Esophagus squamous epithelium (tissue), 5 donors: ENCODE measurements at regions not wholly inside any gene's neighbourhood (a gene's known extent, or its start where the extent isn't known, plus 50 kb on each side); places are given as distances from the start of the nearest gene placed in this dataset.

Experiments
- DNase-seq: peaks from one replicate; lab custom pipeline; 2025; lab: John Stamatoyannopoulos, UW
- H3K27ac ChIP-seq, 4 donors: fragments of 200-600 bp; sonication (generic); one replicate each; pipeline ENCODE4 v1.5.1; 2016 to 2019; ENCODE audit warnings: mild to moderate bottlenecking in 1 of 4
- H3K27me3 ChIP-seq, 4 donors: fragments of 200-600 bp; sonication (generic); 1 replicate in 3 of 4; 2 replicates in 1 of 4; pipeline versions ENCODE4 v1.5.1 to v1.6.0; 2017 to 2021; ENCODE audit warnings: antibody characterized with exemption in 1 of 4
- H3K36me3 ChIP-seq, 3 donors: fragments of 200-600 bp; sonication (generic); one replicate each; pipeline ENCODE4 v1.5.1; 2016 to 2019
- H3K4me1 ChIP-seq, 3 donors: fragments of 200-600 bp; sonication (generic); one replicate each; pipeline ENCODE4 v1.5.1; 2017 to 2019
- H3K4me3 ChIP-seq, 4 donors: fragments of 200-600 bp; sonication (generic); 1 replicate in 3 of 4; 2 replicates in 1 of 4; pipeline ENCODE4 v1.5.1; 2016 to 2019; ENCODE audit warnings: mild to moderate bottlenecking in 2 of 4, moderate library complexity in 1 of 4
- H3K9me3 ChIP-seq, 3 donors: fragments of 200-600 bp; sonication (generic); one replicate each; pipeline ENCODE4 v1.5.1; 2016 to 2019
- CTCF ChIP-seq, 6 experiments: fragments of 450-650 bp in 4 of 6; fragments of 200-600 bp in 2 of 6; sonication (generic) in 2 of 6; IDR thresholded peaks; one replicate each; pipeline ENCODE4 v1.5.1; 2016 to 2019; ENCODE audit warnings: antibody characterized with exemption in 6 of 6, mild to moderate bottlenecking in 4 of 6, moderate library complexity in 4 of 6
- POLR2A ChIP-seq, 4 donors: fragments of 450-650 bp; IDR thresholded peaks; one replicate each; pipeline ENCODE4 v1.6.1; 2017; ENCODE audit warnings: antibody characterized with exemption in 4 of 4, mild to moderate bottlenecking in 4 of 4, moderate library complexity in 3 of 4
- WGBS, 2 donors: methylation state at CpG; one replicate each; pipeline ENCODE4 v1.1.5; 2018; 5-methylcytosine and 5-hydroxymethylcytosine counted together
- intact Hi-C: fragments of 100-400 bp; cut with DNase I; formaldehyde crosslinking; loops from one replicate; pipeline ENCODE4 v1.15.0; 2022
- donor health status: DM: yes; HTN: yes; CAD: no.

GRCh38 chr13:27354379-27354778 is 70.0 kb upstream of the GTF3A start:
- H3K27me3 ChIP-seq = peaks cover 0 to 12% (median 0%) of the 10 kb centered on the region in 4 donors
- H3K27ac ChIP-seq = no peak overlapping the region
- TF ChIP-seq CTCF (IDR thresholded peaks at IDR 0.05) = peak in 2 of 6 experiments; percentile 11 to 23
- TF ChIP-seq POLR2A (IDR thresholded peaks at IDR 0.05) = no peak
- H3K4me3 ChIP-seq = no peak overlapping the region
- peaks cover 0 to 11% (median 5%) of the 10 kb centered on the region in 3 donors for H3K4me1 ChIP-seq
- DNase-seq = no peak
- intact Hi-C loops = loop anchor here (10.0 kb wide), 1 partner anchor 70 kb away; no protein-coding TSS in a partner anchor
- H3K9me3 ChIP-seq = no peaks in the 10 kb centered on the region
- 33 to 43% methylated on average over 3 of the region's 3 CpGs for WGBS, 2 donors
- no peaks in the 10 kb centered on the region for H3K36me3 ChIP-seq

DNA sequence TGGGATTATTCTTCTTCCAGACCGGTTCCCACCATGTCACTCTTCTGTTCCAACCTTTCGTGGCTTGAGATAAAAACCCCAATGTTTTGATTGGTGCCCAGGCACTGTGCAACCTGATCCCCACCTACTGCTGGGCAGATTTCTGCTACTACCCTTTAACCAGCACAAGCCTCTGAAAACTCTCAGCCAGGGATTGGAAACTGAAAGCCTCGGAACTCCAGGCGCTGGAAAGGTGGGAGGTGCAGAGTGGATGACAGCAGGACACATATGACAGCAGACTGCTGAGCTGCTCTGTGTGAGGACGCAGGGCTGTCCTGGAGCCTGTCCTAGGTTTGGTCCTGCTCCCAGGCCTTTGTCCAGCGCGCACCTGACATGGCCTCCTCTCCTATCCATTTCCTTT is 68.5 kb upstream of the GTF3A start:
- H3K4me3 ChIP-seq = no peak overlapping the region
- no peaks in the 10 kb centered on the region for H3K9me3 ChIP-seq
- H3K27ac ChIP-seq = no peak overlapping the region
- DNase-seq = no peak
- TF ChIP-seq POLR2A (IDR thresholded peaks at IDR 0.05) (no peak), CTCF (IDR thresholded peaks at IDR 0.05) (no peak)
- WGBS, 2 donors = 67 to 74% methylated on average over 6 of the region's 7 CpGs
- H3K27me3 ChIP-seq = peaks cover 0 to 26% (median 0%) of the 10 kb centered on the region in 4 donors
- intact Hi-C loops = loop anchor here (5.0 to 10.0 kb wide), 2 partner anchors 71 to 374 kb away; no protein-coding TSS in a partner anchor
- H3K4me1 ChIP-seq = peaks cover 0 to 11% (median 5%) of the 10 kb centered on the region in 3 donors
- H3K36me3 ChIP-seq = no peaks in the 10 kb centered on the region

DNA sequence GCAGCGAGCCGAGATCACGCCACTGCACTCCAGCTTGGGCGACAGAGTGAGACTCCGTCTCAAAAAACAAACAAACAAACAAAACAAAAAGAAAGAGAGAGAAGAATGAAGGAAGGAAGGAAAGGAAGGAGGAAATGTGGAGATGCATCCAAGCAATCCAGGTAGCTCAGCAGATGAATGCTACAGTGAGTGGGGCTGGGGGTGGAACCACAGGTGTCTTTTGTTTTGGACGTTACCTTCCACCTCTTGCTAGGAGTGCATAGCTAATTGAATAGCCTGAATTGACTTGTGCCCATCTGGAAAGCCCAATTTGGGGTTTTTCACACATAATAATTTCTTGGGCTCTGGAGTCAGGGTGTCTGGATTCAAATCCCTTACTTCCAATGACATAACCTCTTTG is 66.0 kb upstream of the GTF3A start:
- intact Hi-C loops = loop anchor here (5.0 to 10.0 kb wide), 2 partner anchors 74 to 376 kb away; no protein-coding TSS in a partner anchor
- Histone ChIP-seq H3K27ac (no peak overlapping the region), H3K4me3 (no peak overlapping the region), H3K36me3 (no peaks in the 10 kb centered on the region), H3K27me3 (peaks cover 0 to 42% (median 0%) of the 10 kb centered on the region in 4 donors), H3K9me3 (no peaks in the 10 kb centered on the region), H3K4me1 (peaks cover 0 to 15% (median 15%) of the 10 kb centered on the region in 3 donors)
- WGBS, 2 donors = 90 to 93% methylated on average over 6 of the region's 6 CpGs
- DNase-seq = no peak
- TF ChIP-seq CTCF (IDR thresholded peaks at IDR 0.05) (no peak), POLR2A (IDR thresholded peaks at IDR 0.05) (no peak)

- Histone ChIP-seq H3K4me1 (peaks cover 0 to 13% (median 11%) of the 10 kb centered on the region in 3 donors), H3K27me3 (peaks cover 0 to 43% (median 0%) of the 10 kb centered on the region in 4 donors), H3K36me3 (no peaks in the 10 kb centered on the region), H3K27ac (no peak overlapping the region), H3K4me3 (no peak overlapping the region), H3K9me3 (no peaks in the 10 kb centered on the region)
- WGBS, 2 donors = 10% methylated on average over 6 of the region's 6 CpGs
- no peak for DNase-seq
- TF ChIP-seq POLR2A (IDR thresholded peaks at IDR 0.05) = no peak
- peak; percentile 64 to 80 (median 72) for TF ChIP-seq CTCF (IDR thresholded peaks at IDR 0.05)
- intact Hi-C loops = loop anchor here (5.0 to 10.0 kb wide), 2 partner anchors 75 to 377 kb away; no protein-coding TSS in a partner anchor
Observed at GRCh38 chr13:27359199-27359821, 65.1 kb upstream of the GTF3A start.

DNA sequence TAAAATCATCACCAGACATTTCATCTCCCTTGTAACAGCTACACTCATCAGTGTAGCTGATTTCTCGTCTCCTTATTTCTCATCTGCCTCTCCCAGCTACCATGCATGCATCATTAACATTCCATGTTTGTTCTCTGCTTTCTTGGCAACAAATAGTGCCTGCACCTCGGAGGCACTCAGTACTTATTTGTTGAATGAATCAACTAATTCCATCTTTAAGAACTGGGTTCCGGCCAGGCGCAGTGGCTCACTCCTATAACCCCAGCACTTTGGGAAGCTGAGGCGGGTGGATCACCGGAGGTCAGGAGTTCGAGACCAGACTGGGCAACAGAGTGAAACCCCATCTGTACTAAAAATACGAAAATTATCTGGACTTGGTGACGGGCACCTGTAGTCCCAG is 63.9 kb upstream of the GTF3A start:
- no peak for DNase-seq
- TF ChIP-seq POLR2A (IDR thresholded peaks at IDR 0.05) (no peak), CTCF (IDR thresholded peaks at IDR 0.05) (no peak)
- Histone ChIP-seq H3K4me1 (peaks cover 0 to 13% (median 11%) of the 10 kb centered on the region in 3 donors), H3K9me3 (no peaks in the 10 kb centered on the region), H3K4me3 (no peak overlapping the region), H3K36me3 (no peaks in the 10 kb centered on the region), H3K27ac (no peak overlapping the region), H3K27me3 (peaks cover 0 to 53% (median 0%) of the 10 kb centered on the region in 4 donors)
- intact Hi-C loops = no loop called here
- WGBS, 2 donors = 59 to 71% methylated on average over 7 to 8 of the region's 9 CpGs
